ENCODE measurements at regions not wholly inside any gene's neighbourhood (a gene's known extent, or its start where the extent isn't known, plus 50 kb on each side); places are given as distances from the start of the nearest gene placed in this dataset.
A peak's percentile ranks its signal among the peaks of the same experiment; 100 is the strongest.

GRCh38 chr2:128403814-128404708, 85.4 kb upstream of the HS6ST1 start:
- no peak for DNase-seq

GRCh38 chr2:128404709-128405466, 86.2 kb upstream of the HS6ST1 start:
- no peak for DNase-seq

- no peak for DNase-seq
Observed at GRCh38 chr2:128405467-128405900, 86.8 kb upstream of the HS6ST1 start.

- DNase-seq, result no peak
Observed at GRCh38 chr2:128405981-128406613, 87.4 kb upstream of the HS6ST1 start.

GRCh38 chr2:128406736-128407554, 88.3 kb upstream of the HS6ST1 start:
- no peak for DNase-seq

GRCh38 chr2:128408349-128409305, 90.0 kb upstream of the HS6ST1 start:
- DNase-seq, result no peak

- no peak for DNase-seq
Observed at GRCh38 chr2:128409326-128410034, 90.8 kb upstream of the HS6ST1 start.

GRCh38 chr2:128410035-128410757, 91.5 kb upstream of the HS6ST1 start:
- DNase-seq, result no peak

GRCh38 chr2:128410758-128411215, 92.1 kb upstream of the HS6ST1 start:
- no peak for DNase-seq

GRCh38 chr2:128411431-128411830, 92.8 kb upstream of the HS6ST1 start:
- no peak for DNase-seq

GRCh38 chr2:128412181-128412871, 93.7 kb upstream of the HS6ST1 start:
- DNase-seq, result no peak

GRCh38 chr2:128413014-128413717, 94.5 kb upstream of the HS6ST1 start:
- peak; percentile 16 for DNase-seq

GRCh38 chr2:128413718-128414341, 95.2 kb upstream of the HS6ST1 start:
- DNase-seq, result no peak

GRCh38 chr2:128414351-128414750, 95.7 kb upstream of the HS6ST1 start:
- no peak for DNase-seq

GRCh38 chr2:128414946-128415778, 96.5 kb upstream of the HS6ST1 start:
- DNase-seq, result no peak

GRCh38 chr2:128415779-128416061, 97.1 kb upstream of the HS6ST1 start:
- no peak for DNase-seq

- DNase-seq, result peak; percentile 13
Observed at GRCh38 chr2:128416109-128416785, 97.6 kb upstream of the HS6ST1 start.

All from stimulated activated CD8-positive, alpha-beta memory T cell treated with anti-CD3 and anti-CD28 coated beads, Interleukin-4, amount 100 ng/mL, for 48 hours (primary cell).